ENCODE measurements at regions not wholly inside any gene's neighbourhood (a gene's known extent, or its start where the extent isn't known, plus 50 kb on each side); places are given as distances from the start of the nearest gene placed in this dataset.
"Not testable (repeated sequence)": the region's sequence is repeated elsewhere in the genome, so short reads cannot be mapped to it uniquely, and the experiment has no call there.

DNA sequence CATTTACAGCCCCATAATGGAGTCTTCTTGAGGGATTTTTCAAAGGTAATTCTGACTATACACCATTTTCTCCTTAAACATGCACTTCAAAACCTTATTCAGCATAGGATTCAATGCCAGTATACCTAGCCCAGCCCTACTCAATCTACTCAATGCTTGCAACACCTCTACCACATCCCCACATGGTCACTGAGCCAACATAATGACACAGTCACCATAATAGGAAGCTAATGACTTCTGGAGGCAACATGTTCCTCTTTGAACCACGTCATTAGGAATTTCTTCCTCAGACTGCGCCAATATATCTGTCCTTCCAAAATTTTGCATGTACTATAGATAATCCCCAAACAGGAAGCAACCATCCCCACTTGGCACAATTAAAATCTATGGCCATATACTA lies 153.9 kb upstream of the SETMAR start:
- no peak for DNase-seq (ENCODE audit: low read depth)

DNA sequence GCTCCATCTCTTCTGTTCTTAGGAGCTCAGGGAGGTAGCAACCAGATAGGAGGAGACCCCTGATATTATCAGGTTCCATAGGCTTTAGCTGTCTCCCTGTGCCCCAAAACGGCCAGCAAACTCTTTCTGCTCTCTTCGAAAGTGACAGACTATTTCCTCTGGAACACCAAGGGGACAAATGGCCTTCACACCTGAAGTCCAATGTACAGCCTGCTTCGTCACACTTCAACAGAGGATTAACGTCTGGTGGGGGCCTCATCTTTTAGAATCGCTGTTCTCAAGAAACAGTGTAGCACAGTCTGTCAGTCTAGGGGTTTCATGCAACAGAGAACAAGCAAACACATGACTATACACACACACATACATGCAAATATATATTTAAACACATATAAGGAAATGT lies 152.4 kb upstream of the SETMAR start:
- no peak for DNase-seq (ENCODE audit: low read depth)

DNA sequence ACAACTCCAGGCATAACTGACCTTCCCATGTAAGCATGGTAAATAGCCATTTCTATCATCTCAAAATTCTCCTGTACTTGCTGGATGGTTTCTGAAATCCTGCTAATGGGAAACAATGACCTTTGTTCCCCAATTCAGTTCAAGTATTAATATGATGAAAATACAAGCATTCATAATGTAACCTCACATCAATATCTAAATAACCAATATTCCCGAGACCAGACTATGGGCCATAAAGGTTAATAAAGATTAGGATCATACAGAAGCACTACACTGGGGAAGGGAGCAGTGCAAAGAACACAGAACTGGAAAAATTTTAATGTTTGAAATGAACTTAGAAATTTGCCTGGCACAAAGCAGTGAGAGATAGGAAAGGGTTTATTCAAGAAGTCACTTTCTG lies 151.3 kb upstream of the SETMAR start:
- DNase-seq (ENCODE audit: low read depth), result no peak

DNA sequence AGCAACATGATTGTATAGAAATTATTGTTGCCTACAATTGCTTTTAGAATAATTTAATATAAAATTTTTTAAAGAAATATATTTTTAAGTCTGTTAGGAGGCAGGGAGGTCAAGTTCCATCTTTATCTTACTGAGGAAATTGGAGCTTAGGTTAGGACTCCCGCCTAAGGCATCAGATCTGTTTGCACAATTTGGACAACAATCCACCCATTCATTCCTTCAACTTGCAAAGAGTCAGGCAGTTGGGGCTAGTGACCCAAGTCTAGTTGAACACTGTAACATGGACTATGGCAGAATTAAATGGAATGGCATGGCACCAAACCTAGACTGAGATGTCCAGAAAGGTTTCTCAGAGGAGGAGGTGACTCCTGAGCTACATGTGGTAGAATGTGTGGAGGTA lies 149.4 kb upstream of the SETMAR start:
- no peak for DNase-seq (ENCODE audit: low read depth)

DNA sequence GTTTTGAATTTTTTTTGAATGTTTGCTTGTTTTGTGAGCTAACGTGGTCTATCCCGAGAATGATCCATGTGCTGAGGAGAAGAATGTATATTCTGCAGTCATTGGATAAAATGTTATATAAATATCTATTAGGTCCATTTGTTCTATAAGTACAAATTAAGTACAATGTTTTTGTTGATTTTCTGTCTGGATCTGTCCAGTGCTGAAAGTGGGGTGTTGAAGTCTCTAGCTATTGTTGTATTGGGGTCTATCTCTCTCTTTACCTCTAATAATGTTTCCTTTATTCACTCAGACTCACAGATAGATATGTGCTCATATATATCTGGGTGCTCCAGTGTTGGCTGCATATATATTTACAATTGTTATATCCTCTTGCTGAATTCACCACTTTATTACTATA lies 144.8 kb upstream of the SETMAR start:
- DNase-seq (ENCODE audit: low read depth), result no peak

DNA sequence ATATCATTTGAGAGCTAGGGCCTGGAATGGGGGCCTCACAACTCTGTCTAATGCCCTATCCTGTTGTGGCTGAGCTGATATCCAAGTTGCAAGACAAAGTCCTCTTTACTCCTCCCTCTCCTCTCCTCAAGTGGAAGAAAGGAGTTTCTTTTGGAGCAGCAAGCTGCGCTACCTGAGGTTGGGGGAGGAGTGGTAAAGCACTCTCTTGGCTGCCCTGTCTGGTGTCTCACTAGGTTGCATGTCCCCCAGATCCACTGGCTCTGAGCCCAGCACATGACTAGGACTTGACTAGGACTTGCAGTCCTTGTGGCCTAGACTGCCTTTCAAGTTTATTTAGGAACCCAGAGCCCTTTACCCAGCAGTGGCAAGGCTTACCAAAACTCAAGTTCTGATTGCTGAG lies 141.1 kb upstream of the SETMAR start:
- DNase-seq (ENCODE audit: low read depth), result no peak

DNA sequence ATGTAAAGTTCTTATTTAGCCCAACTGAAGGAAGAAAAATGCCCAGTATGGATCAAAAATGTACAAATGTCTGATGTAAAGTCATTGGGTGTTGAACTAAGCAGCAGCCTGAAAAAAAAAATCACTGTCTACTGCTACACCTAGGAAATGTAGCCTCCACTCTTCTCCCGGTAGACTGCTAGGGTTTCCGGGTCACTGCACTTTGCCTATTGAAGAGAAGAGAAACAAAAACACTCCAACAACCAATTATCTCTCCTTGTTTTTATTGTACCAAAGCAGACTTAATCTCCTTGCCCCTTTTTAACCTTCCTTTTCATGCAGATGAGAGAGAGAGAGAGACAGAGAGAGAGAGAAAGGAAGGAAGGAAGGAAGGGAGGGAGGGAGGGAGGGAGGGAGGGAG lies 140.2 kb upstream of the SETMAR start:
- no peak for DNase-seq (ENCODE audit: low read depth)

DNA sequence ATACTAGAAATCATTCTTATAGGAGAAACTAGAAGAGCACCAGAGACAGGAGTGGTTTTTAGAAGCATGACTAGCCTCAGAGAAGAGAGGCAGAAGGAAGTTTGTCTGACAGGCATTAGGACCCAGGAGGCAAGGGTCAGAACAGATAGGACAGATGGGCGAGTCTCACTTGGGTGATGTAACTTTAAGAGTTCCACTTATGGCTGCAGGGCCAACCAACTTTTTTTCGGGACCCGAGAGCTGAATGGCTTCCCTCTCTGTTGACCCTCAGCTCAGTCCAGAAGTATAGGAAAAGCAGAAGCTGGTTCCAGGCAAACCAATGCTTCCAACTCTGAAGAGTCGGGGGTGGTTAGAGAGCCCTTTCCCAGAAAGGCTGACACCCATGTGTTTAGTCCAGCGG lies 136.6 kb upstream of the SETMAR start:
- DNase-seq (ENCODE audit: low read depth), result no peak

DNA sequence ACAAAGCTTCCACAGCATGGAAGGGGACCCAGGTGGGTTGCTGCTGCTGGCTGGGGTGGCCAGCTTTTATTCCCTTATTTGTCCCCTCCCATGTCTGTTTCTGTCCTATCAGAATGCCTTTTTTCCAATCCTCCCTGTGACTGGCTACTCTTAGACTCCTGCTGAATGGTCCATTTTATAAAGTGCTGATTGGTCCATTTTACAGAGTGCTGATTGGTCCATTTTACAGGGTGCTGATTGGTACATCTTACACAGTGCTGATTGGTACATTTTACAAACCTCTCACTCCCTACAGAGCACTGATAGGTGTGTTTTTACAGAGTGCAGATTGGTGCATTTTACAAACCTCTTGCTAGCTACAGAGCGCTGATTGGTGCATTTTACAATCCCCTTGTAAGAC lies 135.9 kb upstream of the SETMAR start:
- not testable (repeated sequence) for DNase-seq (ENCODE audit: low read depth)

DNA sequence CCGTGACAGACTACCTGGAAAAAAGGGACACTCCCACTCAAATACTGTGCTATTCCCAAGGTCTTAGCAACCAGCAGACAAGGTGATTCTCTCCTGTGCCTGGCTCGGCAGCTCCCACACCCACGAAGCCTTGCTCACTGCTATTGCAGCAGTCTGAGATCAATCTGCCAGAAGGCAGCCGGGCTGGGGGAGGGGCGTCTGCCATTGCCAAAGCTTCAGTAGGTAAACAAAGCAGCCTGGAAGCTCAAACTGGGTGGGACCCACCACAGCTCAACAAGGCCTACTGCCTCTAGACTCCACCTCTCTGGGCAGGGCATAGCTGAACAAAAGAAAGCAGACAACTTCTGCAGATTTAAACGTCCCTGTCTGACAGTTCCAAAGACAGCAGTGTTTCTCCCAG lies 128.4 kb upstream of the SETMAR start:
- no peak for DNase-seq (ENCODE audit: low read depth)

DNA sequence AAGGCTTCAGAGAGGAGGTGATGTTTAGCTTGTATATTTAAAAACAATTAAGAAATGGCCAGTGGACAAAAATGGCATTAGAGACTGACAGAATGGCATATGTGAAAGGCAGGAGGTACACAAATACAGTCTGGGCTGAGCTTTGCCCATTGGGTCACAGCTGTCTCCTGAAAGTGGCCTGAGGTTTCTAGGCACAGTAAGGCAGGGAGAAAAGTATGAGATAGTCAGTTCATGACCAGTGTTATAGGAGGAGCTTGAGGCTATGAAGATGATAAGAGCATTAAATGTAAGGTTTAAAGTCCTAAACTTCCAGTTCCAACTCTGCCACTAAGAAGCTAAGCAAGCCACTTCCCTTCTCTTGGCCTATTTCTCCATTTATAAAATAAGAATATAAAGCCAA lies 111.2 kb upstream of the SETMAR start:
- no peak for DNase-seq (ENCODE audit: low read depth)

DNA sequence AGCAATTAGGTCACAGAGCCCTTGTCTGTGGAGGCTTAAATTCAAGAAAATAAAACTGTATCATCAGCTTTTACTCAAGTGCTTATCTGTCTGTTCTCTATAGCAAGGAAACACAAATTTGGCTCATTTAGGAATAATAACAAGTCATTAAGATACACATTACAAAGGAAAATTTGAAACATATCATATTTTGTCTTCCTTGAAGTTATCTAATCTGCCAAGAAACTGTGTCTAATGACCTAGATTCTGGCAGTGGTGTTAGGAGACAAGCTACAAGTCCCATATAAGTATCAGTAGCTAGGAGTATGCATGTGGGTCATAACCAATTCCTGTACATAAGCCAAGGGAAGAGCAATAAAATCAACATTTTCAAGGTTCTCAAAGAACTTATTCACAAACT lies 108.2 kb upstream of the SETMAR start:
- no peak for DNase-seq (ENCODE audit: low read depth)

DNA sequence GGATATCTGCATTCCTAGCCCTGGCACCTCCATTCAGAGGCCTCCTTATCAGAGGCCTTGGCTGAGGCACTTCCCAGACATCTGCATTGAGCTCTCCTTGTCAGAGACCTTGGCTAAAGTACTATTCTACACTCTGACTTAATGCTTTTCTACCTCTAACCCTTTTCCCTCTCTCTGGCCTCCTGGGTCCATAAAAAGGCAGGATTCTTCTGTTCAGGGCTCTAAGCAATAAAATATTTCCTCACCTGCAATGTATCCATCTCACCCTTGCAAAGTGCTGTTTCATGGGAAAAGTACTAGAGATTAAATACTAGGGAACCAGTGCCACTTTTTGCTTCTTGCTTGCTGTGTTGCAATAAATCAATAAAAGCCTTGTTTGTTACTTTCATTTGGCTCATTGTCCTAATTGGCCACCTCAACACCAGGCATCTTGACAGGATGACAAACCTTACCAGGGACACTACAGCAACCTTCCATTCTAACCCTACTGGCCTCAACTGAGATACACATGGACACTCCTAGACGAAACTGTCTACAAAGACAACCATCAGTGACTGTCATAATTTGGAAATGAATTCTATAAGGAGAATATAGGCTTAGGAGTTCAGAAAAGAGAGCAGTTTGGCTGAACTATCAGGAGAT lies 106.5 kb upstream of the SETMAR start:
- no peak for DNase-seq (ENCODE audit: low read depth)

DNA sequence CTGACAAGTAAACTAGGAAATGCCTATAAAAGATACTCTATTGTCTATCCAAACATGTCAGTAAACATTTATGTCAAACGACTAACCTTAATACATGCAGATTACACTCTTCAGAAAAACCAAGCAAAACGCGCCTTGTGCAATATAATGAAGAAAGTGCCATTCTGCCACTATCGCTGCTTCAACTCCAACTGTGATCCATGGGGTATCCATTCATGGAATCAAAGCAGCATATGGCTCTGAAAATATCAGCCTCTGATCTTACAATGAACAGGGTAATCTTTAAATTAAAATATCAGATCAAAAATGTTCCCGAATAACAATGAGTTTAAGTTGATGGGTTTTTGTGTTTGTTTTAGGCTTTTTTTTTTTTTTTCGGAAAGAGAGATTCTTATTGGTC lies 105.5 kb upstream of the SETMAR start:
- DNase-seq (ENCODE audit: low read depth), result no peak

DNA sequence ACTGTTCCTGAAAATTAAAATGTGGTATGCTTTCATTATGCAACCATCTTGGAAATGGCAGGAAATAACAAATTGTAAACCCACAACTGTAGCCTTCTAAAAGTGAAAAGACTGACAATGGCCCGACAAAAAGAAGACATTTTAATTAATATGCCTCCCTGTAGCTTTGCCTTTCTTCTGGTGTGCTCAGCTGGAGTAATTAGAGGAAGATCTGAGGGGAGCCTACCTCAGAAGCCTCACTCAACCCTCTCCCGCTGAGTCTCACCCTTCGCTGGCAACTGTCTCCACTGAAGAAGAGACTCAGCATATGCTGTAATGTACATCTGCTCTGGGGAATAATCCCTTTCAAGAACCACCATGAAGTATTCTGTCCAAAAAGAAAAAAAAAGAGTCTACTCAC lies 104.7 kb upstream of the SETMAR start:
- DNase-seq (ENCODE audit: low read depth), result no peak

DNA sequence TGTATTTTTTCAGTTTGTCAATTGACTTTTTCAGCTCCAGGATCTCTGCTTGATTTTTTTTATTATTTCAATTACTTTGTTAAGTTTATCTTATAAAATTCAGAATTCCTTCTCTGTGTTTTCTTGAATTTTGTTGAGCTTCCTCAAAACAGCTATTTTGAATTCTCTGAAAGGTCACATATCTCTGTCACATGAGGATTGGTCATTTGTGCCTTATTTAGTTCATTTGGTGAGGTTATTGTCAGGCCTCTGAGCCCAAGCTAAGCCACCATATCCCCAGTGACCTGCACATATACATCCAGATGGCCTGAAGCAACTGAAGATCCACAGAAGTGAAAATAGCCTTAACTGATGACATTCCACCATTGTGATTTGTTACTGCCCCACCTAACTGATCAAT lies 98.4 kb upstream of the SETMAR start:
- DNase-seq (ENCODE audit: low read depth), result not testable (repeated sequence)

DNA sequence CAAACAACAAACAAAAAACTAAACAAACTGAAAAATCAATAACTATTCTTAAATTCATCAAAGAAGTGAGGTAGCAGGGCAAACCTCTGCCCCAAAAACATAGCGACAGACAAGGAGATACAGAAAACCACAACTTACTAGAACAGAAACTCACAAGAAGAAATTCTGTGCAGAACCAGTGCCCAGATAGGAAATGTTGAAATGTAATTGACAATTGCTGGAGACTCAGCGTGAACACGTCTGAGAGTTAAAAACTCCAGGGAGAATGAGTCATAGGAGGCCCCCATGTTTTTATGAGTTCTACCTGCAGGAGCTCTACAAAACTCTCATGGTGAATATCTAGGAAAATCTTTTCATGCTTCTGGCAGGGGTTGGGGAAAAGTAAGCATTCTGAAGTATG lies 95.5 kb upstream of the SETMAR start:
- DNase-seq (ENCODE audit: low read depth), result no peak

DNA sequence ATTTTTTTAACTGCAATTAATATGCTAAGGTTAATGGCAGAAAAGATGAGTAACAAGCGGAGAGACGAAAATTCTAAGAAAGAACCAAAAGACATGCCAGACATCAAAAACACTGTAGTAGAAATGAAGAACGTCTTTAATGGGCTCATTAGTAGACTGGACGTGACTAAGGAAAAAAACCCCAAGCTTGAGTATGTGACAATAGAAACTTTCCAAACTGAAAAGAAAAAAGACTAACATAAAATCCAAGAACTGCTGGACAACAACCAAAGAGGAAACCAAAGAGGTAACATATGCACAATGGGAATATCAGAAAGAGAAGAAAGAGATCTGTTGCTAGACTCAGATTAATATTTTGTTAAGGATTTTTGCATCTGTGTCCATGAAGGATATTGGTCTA lies 94.6 kb upstream of the SETMAR start:
- no peak for DNase-seq (ENCODE audit: low read depth)

DNA sequence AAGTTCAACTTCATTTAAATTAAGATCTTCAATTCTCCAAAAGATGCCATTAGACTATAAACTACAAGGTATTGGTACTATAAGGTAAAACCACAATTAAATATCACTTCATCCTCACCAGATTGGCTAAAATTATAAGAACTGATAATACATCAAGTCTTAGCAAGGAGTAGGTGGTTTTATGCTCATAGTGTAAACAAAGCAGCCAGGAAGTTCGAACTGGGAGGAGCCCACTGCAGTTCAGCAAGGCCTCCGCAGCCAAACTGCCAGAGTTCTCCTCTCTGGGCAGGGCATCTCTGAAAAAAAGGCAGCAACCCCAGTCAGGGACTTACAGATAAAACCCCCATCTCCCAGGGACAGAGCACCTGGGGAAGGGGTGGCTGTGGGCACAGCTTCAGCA lies 91.6 kb upstream of the SETMAR start:
- DNase-seq (ENCODE audit: low read depth), result no peak

DNA sequence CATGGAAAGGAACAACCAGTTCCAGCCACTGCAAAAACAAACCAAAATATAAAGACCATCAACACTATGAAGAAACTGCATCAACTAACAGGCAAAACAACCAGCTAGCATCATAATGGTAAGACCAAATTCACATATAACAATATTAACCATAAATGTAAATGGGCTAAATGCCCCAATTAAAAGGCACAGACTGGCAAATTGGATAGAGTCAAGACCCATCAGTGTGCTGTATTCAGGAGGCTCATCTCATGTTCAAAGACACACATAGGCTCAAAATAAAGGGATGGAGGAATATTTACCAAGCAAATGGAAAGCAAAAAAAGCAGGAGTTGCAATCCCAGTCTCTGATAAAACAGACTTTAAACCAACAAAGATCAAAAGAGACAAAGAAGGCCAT lies 89.7 kb upstream of the SETMAR start:
- DNase-seq (ENCODE audit: low read depth), result not testable (repeated sequence)

DNA sequence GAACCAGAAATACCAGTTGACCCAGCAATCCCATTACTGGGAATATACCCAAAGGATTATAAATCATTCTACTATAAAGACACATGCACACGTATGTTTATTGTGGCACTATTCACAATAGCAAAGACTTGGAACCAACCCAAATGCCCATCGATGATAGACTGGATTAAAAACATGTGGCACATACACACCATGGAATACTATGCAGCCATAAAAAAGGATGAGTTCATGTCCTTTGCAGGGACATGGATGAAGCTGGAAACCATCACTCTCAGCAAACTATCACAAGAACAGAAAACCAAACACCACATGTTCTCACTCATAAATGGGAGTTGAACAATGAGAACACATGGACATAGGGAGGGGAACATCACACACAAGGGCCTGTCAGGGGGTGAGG lies 86.2 kb upstream of the SETMAR start:
- not testable (repeated sequence) for DNase-seq (ENCODE audit: low read depth)

DNA sequence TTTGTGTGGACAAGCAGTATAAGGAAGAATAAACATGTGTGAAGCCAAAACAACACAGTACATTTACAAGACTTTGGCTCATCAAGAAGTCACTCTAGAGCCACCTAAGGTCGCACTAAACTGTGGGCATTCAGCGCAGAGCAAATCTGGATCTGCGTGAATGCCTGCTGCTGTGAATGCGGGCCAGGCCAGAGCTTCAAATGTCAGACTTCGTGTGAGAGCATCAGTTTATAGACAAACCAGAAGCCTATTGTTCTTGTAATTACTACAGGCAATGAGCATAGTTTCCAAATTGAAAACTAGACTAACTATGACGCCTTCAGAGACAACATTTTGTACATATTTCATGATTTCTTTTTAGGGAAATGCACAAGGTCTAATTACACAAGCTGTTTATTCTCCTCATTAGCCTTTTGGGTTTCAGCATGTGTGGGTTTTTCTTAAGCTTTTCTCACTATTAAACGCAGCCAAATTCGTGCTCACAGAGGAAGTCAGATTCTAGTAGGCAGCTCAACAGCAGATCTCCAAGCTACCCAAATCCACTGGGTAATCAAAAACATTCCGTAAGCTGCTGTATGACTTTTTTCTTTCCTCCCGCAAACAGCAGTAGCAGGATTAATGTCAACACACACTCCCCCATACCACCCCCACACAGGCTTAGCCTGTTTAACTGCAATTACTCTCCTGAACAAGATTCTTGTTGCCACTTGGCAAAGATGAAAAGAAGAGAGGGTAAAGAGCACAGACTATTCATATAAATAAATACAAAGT lies 84.5 kb upstream of the SETMAR start:
- DNase-seq (ENCODE audit: low read depth), result no peak

DNA sequence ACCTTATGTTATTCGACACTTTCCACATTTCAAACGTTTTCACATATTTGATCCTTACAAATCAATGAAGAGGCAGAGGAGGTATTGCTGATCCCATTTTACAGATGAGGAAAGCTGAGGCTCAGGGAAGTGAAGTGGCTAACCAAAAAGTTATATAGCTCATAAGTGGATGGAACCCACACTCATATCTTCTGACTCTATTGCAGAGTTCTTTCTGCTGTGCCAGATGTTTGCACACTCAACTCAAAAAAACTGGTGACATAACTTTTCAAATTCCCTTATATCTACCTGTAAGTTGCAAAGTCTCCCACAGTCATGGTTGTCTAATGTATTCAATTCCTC lies 84.0 kb upstream of the SETMAR start:
- no peak for DNase-seq (ENCODE audit: low read depth)

DNA sequence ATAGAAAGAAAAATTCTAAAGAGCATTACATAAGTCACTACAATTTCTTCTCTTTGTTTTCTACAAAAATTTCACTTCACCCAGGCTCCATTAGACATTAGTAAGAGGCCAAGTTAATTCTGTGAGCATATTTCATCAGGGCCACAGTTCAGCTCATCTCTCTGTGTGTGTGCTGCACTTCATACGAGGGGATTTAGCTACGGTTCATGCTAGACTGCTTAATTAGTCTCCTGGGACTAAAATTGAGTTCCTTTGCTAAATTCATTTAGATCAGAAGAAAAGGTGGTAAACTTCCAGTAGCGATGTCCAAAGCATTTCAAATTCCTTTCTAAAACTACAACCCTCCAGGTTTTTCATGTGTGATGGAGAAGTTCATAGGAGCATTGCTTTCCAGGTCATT lies 83.1 kb upstream of the SETMAR start:
- no peak for DNase-seq (ENCODE audit: low read depth)
